GM19328 (cell line): ENCODE measurements at regions not wholly inside any gene's neighbourhood (a gene's known extent, or its start where the extent isn't known, plus 50 kb on each side); places are given as distances from the start of the nearest gene placed in this dataset.
"Not testable (repeated sequence)": the region's sequence is repeated elsewhere in the genome, so short reads cannot be mapped to it uniquely, and the experiment has no call there.

Experiments
- ATAC-seq: cut with Tn5 transposase; IDR thresholded peaks from one replicate; pipeline ENCODE4 v1.9.1; 2021; ENCODE audit warnings: mild to moderate bottlenecking, moderate library complexity; ENCODE audit not compliant: unreplicated experiment

- no peak for ATAC-seq
Measured at GRCh38 chr13:34159946-34160345, 342.0 kb downstream of the RFC3 start.

DNA sequence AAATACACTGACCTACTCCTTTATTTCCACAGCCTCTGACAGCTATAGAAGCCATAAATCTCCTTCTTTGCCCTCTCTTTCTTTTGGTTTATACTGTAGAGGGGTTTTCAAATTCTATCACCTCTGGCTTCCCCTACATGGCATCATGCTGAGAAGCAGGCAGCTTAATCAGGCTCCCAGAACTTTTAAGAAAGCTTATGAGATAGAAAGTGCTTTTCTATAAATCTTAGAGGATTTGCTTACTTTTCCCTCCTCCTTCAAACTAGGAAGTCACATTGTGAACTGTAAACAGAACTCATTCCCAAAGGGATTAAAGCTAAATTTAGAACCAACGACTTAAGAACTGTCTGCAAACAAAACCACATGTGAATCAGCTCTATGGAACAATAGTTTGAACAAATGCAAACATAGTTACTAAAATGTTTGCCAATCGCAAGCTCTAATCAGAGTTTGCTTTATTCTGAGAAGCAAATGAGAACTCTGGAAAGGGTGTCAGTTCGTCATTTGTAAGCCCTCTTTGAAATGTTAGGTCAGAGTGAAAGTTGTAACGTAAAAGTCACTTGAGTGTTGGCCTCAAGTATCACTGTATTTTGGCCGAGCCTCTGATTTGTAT lies 344.1 kb downstream of the RFC3 start:
- no peak for ATAC-seq

GRCh38 chr13:34162544-34162933 lies 344.6 kb downstream of the RFC3 start:
- no peak for ATAC-seq

DNA sequence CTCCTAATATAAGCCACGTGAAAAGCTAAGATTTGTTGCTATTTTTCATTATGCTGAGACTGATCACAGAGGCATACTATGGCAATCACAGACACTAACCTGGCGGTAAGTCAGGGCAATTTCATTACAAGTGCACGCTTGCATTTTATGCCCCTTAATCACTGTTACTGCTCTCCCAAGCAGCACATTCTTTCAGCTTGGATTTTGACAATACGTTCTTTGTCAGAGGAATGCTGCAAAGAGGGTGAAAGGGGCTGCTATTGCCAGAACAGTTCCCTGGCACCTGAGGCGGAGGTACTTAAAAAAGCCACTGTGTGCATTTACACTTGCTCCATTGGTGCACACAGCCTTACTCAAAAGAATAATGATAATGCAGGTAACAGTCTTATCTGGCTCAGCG lies 346.6 kb downstream of the RFC3 start:
- no peak for ATAC-seq

DNA sequence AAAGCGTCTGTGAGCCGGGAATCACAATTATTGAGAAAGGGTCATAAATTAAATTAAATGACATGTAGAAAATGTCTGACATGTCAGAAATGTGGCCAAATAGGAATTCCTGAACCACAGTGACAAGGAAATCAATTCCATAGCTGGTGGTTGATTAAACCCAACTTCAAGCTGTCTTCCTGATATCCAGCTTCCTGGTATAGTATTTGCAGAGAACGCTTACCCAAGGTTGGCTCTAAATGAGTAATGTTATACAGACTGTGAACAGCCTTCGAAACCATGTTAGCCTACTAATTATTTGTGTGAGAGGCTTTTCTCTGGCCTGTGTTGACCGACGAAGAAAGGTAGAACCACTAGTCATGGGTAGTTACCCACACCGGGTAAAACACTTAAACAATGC lies 347.2 kb downstream of the RFC3 start:
- no peak for ATAC-seq

- no peak for ATAC-seq
Measured at GRCh38 chr13:34166406-34166805, 348.5 kb downstream of the RFC3 start.

GRCh38 chr13:34167347-34167746 lies 349.4 kb downstream of the RFC3 start:
- ATAC-seq: no peak

- no peak for ATAC-seq
Measured at GRCh38 chr13:34172048-34172447, 354.1 kb downstream of the RFC3 start.

DNA sequence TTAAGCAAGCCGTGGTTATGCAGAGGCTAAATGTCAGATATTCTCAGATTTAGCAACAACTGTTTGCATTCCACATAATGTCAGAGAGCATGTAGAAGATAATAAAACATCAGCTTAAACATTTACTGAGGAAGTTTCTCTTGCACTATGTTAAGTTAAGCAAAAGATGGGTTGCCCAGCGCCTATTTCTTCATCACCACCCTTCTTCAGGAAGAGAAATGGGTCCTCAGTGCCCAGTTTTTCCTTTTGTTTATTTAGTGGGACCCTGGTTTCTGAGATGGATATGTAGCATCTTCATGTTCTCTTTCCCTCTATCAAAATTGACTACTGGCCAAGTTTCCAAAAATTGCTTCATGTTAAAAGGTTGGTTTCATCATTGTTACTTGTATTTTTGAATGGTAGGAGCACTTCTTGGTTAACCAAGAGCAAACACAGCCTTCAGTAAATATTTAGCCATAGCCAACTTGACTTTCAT lies 356.8 kb downstream of the RFC3 start:
- no peak for ATAC-seq

DNA sequence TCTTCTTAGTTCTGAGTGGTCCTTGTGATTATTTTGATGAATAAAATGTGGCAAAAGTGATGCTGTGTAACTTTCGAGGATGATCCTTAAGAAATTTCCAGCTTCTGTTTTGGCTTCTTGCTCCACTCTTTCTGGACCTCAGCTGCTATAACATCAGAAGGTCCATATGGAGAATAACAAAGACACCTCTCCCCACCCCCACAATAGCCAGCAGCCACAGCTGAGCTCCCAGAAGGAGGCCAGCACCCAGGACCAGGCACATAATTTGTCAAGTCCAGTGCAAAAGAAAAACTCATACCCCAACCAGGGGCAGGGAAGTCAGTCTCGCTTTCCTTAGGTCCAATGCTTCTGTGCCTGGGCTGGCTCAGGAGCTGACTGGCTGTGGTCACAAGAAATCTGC lies 357.6 kb downstream of the RFC3 start:
- ATAC-seq: no peak

DNA sequence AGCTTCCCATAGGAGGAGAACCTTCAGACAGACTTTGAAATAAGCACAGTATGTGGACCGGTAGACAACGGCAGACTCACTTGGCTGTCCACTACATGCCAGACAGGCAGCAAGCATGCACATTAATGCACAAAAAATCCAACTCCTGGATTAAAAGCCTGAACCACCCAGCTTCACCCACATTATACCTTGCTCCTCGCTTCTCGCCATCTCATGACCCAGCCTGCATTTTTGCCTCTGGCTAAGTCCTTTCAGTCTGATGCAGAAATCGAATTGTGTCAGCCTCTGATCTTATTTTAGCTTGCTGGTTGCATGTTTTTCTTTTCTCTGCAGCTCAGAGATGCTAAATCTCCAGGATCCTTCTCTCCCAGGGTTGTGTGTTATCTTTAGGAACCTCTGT lies 358.7 kb downstream of the RFC3 start:
- ATAC-seq: no peak

GRCh38 chr13:34179481-34179880 lies 361.5 kb downstream of the RFC3 start:
- no peak for ATAC-seq

GRCh38 chr13:34179927-34180326 lies 362.0 kb downstream of the RFC3 start:
- no peak for ATAC-seq

DNA sequence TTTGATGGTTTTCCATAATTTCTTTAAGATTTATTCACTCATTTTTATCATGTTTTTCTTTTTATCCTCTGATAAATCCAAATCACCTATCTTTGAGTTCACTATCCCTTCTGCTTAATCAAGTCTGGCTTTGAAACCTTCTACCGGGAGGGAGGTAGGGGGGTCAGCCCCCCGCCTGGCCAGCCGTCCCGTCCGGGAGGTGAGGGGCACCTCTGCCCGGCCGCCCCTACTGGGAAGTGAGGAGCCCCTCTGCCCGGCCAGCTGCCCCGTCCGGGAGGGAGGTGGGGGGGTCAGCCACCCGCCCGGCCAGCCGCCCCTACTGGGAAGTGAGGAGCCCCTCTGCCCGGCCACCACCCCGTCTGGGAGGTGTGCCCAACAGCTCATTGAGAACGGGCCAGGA lies 363.3 kb downstream of the RFC3 start:
- ATAC-seq: not testable (repeated sequence)

DNA sequence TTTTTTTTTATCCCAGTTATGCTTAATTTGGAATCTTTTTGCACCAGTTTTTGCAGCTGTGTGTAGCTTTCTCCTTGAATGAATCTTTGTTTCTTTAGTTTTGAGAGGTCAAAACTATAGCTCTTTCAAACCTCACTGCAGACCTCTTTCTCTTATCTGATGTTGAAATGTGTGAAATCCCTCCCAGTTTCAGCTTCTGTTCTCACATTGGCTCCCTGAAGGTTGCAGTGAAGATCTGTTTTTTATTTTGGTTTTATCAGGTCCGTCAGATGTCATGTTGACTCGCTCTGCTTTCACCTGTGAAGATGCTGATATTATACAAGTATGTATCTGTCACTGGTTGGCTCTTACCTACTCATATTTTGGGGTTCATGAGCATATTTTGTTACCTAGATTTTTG lies 372.0 kb downstream of the RFC3 start:
- ATAC-seq: no peak

- ATAC-seq: no peak
Measured at GRCh38 chr13:34201050-34201913, 383.3 kb downstream of the RFC3 start.

DNA sequence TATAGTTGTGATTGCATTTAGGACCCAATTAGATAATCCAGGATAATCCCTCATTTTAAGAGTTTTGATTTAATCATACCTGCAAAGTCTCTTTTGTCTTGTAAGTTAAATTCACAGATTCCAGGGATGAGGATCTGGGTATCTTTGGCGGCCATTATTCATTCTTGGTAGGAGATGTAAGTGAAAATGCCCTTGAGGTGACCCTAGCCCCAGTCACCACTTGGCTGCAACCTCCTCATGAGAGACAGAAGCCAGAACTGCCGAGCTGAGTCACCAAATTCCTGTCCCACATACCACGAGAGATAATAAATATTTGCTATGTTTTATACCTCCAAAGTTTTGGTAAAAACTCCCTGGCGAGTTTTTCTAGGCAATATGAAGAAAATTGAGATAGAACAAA lies 389.4 kb downstream of the RFC3 start:
- no peak for ATAC-seq

- ATAC-seq: no peak
Measured at GRCh38 chr13:34207872-34208271, 389.9 kb downstream of the RFC3 start.

DNA sequence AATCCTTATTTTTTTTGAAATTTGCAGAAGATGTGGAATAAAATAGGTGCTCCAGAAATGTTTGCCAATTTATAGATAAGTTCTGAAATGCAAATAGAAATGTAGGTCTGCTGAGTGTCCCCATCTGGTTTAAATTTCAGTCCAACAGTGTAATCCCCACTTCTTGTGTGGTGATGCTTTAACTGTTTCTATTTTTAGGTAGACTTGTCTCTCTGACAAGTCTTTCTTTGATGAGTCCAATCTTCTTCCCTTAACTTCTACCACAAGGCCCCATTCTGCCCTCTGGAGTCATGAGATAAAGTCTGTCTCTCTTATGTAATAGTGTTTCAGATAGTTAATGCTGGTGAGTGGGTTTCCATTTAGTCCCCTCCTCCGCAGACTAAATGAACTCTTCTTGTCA lies 390.4 kb downstream of the RFC3 start:
- ATAC-seq: no peak

DNA sequence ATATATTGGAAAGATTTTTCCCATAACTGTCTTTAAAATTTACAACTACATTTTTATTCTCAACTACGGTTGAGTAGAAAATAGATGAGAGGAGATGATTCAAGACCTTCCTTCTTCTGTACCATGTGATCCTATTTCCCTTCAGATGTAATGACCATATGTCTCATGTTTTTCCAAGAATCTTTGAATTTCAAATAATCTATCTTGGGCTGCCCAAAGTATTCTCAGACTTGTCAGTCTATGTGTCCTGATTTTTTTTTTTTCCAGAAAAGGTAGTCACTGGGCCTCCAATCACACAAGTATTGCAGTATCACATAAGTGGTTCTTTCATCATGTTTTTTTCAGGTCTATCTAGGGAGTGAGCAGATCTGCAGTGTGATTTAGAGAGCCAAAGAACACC lies 392.4 kb downstream of the RFC3 start:
- ATAC-seq: no peak

DNA sequence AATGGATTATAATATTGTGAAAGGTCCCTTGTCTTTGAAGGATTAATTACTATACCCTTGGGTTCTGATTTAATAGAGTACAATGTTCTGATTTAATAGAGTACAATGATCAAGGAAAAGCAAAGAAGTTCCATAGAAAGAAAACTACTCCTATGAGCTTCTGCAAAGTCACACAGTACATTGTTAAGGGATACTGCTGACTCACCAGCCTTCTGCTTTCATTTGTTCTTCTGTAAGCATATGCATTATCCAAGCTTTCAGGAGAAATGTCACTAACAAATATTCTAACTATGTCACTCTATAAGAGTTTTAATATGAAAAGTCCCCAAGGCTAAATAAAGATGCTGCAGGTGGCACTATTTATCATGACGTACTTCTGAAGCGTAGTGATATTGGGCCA lies 396.7 kb downstream of the RFC3 start:
- ATAC-seq: no peak

DNA sequence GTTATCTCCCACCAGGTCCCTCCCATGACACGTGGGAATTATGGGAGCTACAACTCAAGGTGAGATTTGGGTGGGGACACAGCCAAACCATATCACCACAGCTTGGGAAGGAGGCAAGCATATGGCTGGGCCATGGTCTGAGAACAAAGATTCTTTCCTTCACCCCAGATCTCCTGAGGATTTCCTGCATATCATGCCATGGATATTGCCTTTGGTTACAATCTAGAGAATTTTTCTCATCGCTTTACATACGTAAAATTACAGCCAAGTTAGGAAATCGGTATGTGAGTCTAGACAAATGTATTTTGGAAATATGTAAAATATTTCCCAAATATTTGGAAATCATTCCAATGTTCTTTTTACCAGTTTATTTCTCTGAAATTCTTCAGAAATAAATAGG lies 398.3 kb downstream of the RFC3 start:
- ATAC-seq: no peak
